ENCODE measurements at regions not wholly inside any gene's neighbourhood (a gene's known extent, or its start where the extent isn't known, plus 50 kb on each side); places are given as distances from the start of the nearest gene placed in this dataset.

- DNase-seq (no peak), ATAC-seq (ENCODE audit: low FRiP score in 2 of 2) (peak in 1 of 2 donors; percentile 76)
- 56 to 60% methylated on average over 9 of the region's 9 CpGs for WGBS, 2 donors
- H3K9me3 ChIP-seq: no peaks in the 10 kb centered on the region
- H3K4me3 ChIP-seq: no peak overlapping the region
- no peak overlapping the region for H3K27ac ChIP-seq
- H3K27me3 ChIP-seq: no peaks in the 10 kb centered on the region
- no peak for TF ChIP-seq CTCF (IDR thresholded peaks at IDR 0.05)
- no peak for TF ChIP-seq POLR2AphosphoS5 (IDR thresholded peaks at IDR 0.05)
- no peak for TF ChIP-seq POLR2A (IDR thresholded peaks at IDR 0.05)
- no peak for TF ChIP-seq EP300 (IDR thresholded peaks at IDR 0.05)
- no peaks in the 10 kb centered on the region for H3K4me1 ChIP-seq
- no peaks in the 10 kb centered on the region for H3K36me3 ChIP-seq
Measured at GRCh38 chr6:3939964-3940363, 90.8 kb downstream of the FAM50B start.

GRCh38 chr6:3940703-3941102 lies 91.5 kb downstream of the FAM50B start:
- Histone ChIP-seq H3K9me3 (no peaks in the 10 kb centered on the region), H3K27ac (no peak overlapping the region), H3K27me3 (no peaks in the 10 kb centered on the region), H3K4me1 (no peaks in the 10 kb centered on the region), H3K36me3 (no peaks in the 10 kb centered on the region), H3K4me3 (no peak overlapping the region)
- TF ChIP-seq CTCF (IDR thresholded peaks at IDR 0.05) (no peak), POLR2A (IDR thresholded peaks at IDR 0.05) (no peak), EP300 (IDR thresholded peaks at IDR 0.05) (no peak), POLR2AphosphoS5 (IDR thresholded peaks at IDR 0.05) (no peak)
- ATAC-seq (ENCODE audit: low FRiP score in 2 of 2) (no peak), DNase-seq (no peak)
- 85 to 89% methylated on average over 4 to 5 of the region's 5 CpGs for WGBS, 2 donors

- H3K27ac ChIP-seq: no peak overlapping the region
- 26 to 42% methylated on average over 12 of the region's 12 CpGs for WGBS, 2 donors
- ATAC-seq (ENCODE audit: low FRiP score in 2 of 2) (no peak), DNase-seq (no peak)
- no peaks in the 10 kb centered on the region for H3K9me3 ChIP-seq
- H3K4me3 ChIP-seq: no peak overlapping the region
- H3K36me3 ChIP-seq: no peaks in the 10 kb centered on the region
- no peaks in the 10 kb centered on the region for H3K4me1 ChIP-seq
- H3K27me3 ChIP-seq: no peaks in the 10 kb centered on the region
- no peak for TF ChIP-seq EP300 (IDR thresholded peaks at IDR 0.05)
- no peak for TF ChIP-seq POLR2AphosphoS5 (IDR thresholded peaks at IDR 0.05)
- no peak for TF ChIP-seq CTCF (IDR thresholded peaks at IDR 0.05)
- TF ChIP-seq POLR2A (IDR thresholded peaks at IDR 0.05): no peak
Measured at GRCh38 chr6:3943331-3943765, 94.2 kb downstream of the FAM50B start.

GRCh38 chr6:3944246-3944645 lies 95.1 kb downstream of the FAM50B start:
- no peak for DNase-seq
- Histone ChIP-seq H3K27ac (no peak overlapping the region), H3K36me3 (no peaks in the 10 kb centered on the region), H3K9me3 (no peaks in the 10 kb centered on the region), H3K4me3 (no peak overlapping the region), H3K4me1 (no peaks in the 10 kb centered on the region), H3K27me3 (no peaks in the 10 kb centered on the region)
- 86 to 87% methylated on average over 5 of the region's 5 CpGs for WGBS, 2 donors
- ATAC-seq (ENCODE audit: low FRiP score in 2 of 2): no peak
- no peak for TF ChIP-seq CTCF (IDR thresholded peaks at IDR 0.05)
- TF ChIP-seq POLR2A (IDR thresholded peaks at IDR 0.05): no peak
- no peak for TF ChIP-seq EP300 (IDR thresholded peaks at IDR 0.05)
- TF ChIP-seq POLR2AphosphoS5 (IDR thresholded peaks at IDR 0.05): no peak

GRCh38 chr6:3946778-3947177 lies 97.6 kb downstream of the FAM50B start:
- Histone ChIP-seq H3K27me3 (no peaks in the 10 kb centered on the region), H3K9me3 (no peaks in the 10 kb centered on the region), H3K4me1 (no peaks in the 10 kb centered on the region), H3K36me3 (no peaks in the 10 kb centered on the region), H3K27ac (no peak overlapping the region), H3K4me3 (no peak overlapping the region)
- ATAC-seq (ENCODE audit: low FRiP score in 2 of 2): peak in 1 of 2 donors; percentile 39
- 74% methylated on average over 11 to 12 of the region's 12 CpGs for WGBS, 2 donors
- TF ChIP-seq POLR2A (IDR thresholded peaks at IDR 0.05) (no peak), CTCF (IDR thresholded peaks at IDR 0.05) (no peak), POLR2AphosphoS5 (IDR thresholded peaks at IDR 0.05) (no peak), EP300 (IDR thresholded peaks at IDR 0.05) (no peak)
- DNase-seq: no peak

Data from upper lobe of left lung (tissue), 6 donors.